ENCODE measurements at regions not wholly inside any gene's neighbourhood (a gene's known extent, or its start where the extent isn't known, plus 50 kb on each side); places are given as distances from the start of the nearest gene placed in this dataset.
"Not testable (repeated sequence)": the region's sequence is repeated elsewhere in the genome, so short reads cannot be mapped to it uniquely, and the experiment has no call there.

- Histone ChIP-seq H3K27me3 (no peaks in the 10 kb centered on the region), H3K4me1 (no peaks in the 10 kb centered on the region), H3K4me3 (no peak overlapping the region), H3K27ac (no peak overlapping the region), H3K36me3 (no peaks in the 10 kb centered on the region), H3K9me3 (no peaks in the 10 kb centered on the region)
- no peak for DNase-seq
- intact Hi-C loops (cut with DNase I; ENCODE audit: low total_unique reads): no loop called here
- TF ChIP-seq POLR2A (IDR thresholded peaks at IDR 0.05): no peak
- TF ChIP-seq, protein P1, sequence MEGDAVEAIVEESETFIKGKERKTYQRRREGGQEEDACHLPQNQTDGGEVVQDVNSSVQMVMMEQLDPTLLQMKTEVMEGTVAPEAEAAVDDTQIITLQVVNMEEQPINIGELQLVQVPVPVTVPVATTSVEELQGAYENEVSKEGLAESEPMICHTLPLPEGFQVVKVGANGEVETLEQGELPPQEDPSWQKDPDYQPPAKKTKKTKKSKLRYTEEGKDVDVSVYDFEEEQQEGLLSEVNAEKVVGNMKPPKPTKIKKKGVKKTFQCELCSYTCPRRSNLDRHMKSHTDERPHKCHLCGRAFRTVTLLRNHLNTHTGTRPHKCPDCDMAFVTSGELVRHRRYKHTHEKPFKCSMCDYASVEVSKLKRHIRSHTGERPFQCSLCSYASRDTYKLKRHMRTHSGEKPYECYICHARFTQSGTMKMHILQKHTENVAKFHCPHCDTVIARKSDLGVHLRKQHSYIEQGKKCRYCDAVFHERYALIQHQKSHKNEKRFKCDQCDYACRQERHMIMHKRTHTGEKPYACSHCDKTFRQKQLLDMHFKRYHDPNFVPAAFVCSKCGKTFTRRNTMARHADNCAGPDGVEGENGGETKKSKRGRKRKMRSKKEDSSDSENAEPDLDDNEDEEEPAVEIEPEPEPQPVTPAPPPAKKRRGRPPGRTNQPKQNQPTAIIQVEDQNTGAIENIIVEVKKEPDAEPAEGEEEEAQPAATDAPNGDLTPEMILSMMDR (IDR thresholded peaks at IDR 0.05): no peak
These were observed 706.1 kb upstream of the EPHA5 start for GRCh38 chr4:66376396-66376795.

- H3K4me3 ChIP-seq: no peak overlapping the region
- intact Hi-C loops (cut with DNase I; ENCODE audit: low total_unique reads): no loop called here
These were observed 703.0 kb upstream of the EPHA5 start for GRCh38 chr4:66373268-66373667.

DNA sequence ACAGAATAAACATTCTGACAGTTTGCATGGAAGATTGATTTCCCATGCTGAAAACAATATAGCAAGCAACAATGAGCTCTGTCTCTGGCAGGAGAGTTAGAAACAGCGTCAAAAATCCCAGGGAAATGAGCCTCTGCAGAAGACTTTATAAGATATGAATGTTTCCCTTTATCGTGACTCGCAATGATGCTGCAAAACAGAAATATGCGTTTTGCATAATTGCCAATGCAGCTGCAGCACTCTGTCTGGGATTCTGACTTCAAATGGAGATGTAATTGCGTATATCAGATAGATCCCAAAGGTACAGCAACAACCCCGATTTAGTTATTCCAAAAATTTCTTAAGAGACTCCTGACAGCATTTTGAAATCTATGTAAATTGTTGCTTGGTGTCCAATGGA lies 702.4 kb upstream of the EPHA5 start:
- Histone ChIP-seq H3K27ac (no peak overlapping the region), H3K27me3 (no peaks in the 10 kb centered on the region), H3K36me3 (no peaks in the 10 kb centered on the region), H3K4me3 (no peak overlapping the region), H3K4me1 (no peaks in the 10 kb centered on the region), H3K9me3 (no peaks in the 10 kb centered on the region)
- TF ChIP-seq, protein P1 (IDR thresholded peaks at IDR 0.05): no peak
- TF ChIP-seq POLR2A (IDR thresholded peaks at IDR 0.05): no peak
- intact Hi-C loops (cut with DNase I; ENCODE audit: low total_unique reads): no loop called here
- no peak for DNase-seq

More at GRCh38 chr4:66373268-66373667, 703.0 kb upstream of the EPHA5 start:
- H3K36me3 ChIP-seq: no peaks in the 10 kb centered on the region
- H3K27ac ChIP-seq: no peak overlapping the region
- no peaks in the 10 kb centered on the region for H3K9me3 ChIP-seq
- H3K4me1 ChIP-seq: no peaks in the 10 kb centered on the region
- no peak for DNase-seq
- no peaks in the 10 kb centered on the region for H3K27me3 ChIP-seq
- TF ChIP-seq, protein P1 (IDR thresholded peaks at IDR 0.05): no peak
- TF ChIP-seq POLR2A (IDR thresholded peaks at IDR 0.05): no peak

DNA sequence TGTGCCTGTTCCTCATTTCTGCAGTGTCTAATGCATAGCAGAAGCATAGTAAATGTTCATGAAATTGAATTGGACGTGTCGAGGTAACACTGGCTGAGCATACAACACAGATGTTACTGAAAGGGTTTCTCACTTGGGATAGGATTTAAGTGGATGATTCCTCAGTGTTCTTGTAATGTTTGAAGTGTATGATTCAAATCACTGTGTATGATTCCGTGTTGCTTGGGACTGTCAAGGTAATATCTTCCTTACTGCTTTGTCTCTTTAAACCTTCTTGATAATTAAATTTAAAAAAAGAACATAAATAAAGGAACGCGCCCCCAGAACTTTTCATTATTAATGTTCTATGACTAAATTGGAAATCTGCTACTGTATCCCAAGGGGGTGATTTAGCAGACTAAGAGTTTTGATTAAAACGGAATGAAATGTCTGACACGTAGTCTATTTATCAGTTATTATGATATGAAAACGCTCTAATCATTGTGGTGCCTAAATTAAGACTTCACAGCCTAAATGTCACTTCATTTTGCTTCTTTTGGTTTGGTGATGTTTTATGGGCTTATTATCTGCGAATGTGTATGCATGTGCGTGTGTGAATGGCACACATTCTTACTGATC lies 696.9 kb upstream of the EPHA5 start:
- no peak overlapping the region for H3K27ac ChIP-seq
- H3K36me3 ChIP-seq: no peaks in the 10 kb centered on the region
- TF ChIP-seq, protein P1 (IDR thresholded peaks at IDR 0.05): no peak
- TF ChIP-seq POLR2A (IDR thresholded peaks at IDR 0.05): no peak
- H3K4me3 ChIP-seq: no peak overlapping the region
- no peaks in the 10 kb centered on the region for H3K9me3 ChIP-seq
- no peak for DNase-seq
- H3K27me3 ChIP-seq: no peaks in the 10 kb centered on the region
- intact Hi-C loops (cut with DNase I; ENCODE audit: low total_unique reads): no loop called here
- no peaks in the 10 kb centered on the region for H3K4me1 ChIP-seq

DNA sequence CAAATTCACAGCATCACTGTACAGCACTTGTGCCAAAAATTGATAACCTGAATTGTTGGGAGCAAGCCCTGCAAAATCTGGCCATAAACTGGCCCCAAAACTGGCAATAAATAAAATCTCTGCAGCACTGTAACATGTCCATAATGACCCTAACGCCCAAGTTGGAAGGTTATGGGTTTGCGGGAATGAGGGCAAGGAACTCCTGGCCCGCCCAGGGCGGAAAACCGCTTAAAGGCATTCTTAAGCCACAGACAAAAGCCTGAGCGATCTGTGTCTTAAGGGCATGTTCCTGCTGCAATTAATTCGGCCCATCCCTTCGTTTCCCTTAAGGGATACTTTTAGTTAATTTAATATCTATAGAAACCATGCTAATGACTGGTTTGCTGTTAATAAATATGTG lies 690.1 kb upstream of the EPHA5 start:
- DNase-seq; H3K4me3 ChIP-seq; H3K27ac ChIP-seq; H3K9me3 ChIP-seq; H3K4me1 ChIP-seq; intact Hi-C loops (cut with DNase I; ENCODE audit: low total_unique reads); H3K27me3 ChIP-seq; H3K36me3 ChIP-seq: not testable (repeated sequence)

DNA sequence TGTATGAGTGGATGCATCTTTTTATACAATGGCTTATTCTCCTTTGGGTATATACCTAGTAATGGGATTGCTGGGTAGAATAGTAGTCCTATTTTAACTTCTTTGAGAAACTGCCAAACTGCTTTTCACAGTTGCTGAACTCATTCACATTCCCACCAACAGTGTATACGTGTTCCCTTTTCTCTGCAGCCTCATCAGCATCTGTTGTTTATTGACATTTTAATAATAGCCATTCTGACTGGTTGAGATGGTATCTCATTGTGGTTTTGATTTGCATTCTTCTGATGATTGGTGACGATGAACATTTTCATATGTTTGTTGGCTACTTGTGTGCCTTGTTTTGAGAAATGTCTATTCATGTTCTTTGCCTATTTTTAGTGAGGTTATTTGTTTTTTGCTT lies 687.0 kb upstream of the EPHA5 start:
- Histone ChIP-seq H3K4me3 (no peak overlapping the region), H3K27ac (no peak overlapping the region), H3K36me3 (no peaks in the 10 kb centered on the region), H3K27me3 (no peaks in the 10 kb centered on the region), H3K4me1 (no peaks in the 10 kb centered on the region), H3K9me3 (no peaks in the 10 kb centered on the region)
- no peak for TF ChIP-seq POLR2A (IDR thresholded peaks at IDR 0.05)
- TF ChIP-seq, protein P1 (IDR thresholded peaks at IDR 0.05): no peak
- intact Hi-C loops (cut with DNase I; ENCODE audit: low total_unique reads): no loop called here
- DNase-seq: no peak

All from uterus (tissue), 3 donors.